HL-60/S4 (cell line): ENCODE measurements at regions not wholly inside any gene's neighbourhood (a gene's known extent, or its start where the extent isn't known, plus 50 kb on each side); places are given as distances from the start of the nearest gene placed in this dataset.

Source experiments
- in situ Hi-C: fragments of 300-500 bp; cut with MboI; formaldehyde crosslinking; loops from 2 replicates; pipeline ENCODE4 v1.14.3; 2022; ENCODE audit warnings: low sequenced_read_pairs

GRCh38 chr5:145292278-145292677, 542.9 kb downstream of the PRELID2 start:
- in situ Hi-C loops = no loop called here

- in situ Hi-C loops = no loop called here
Observed at GRCh38 chr5:145283141-145283810, 551.9 kb downstream of the PRELID2 start.

GRCh38 chr5:145280806-145281205, 554.3 kb downstream of the PRELID2 start:
- in situ Hi-C loops = no loop called here

- in situ Hi-C loops = no loop called here
Observed at GRCh38 chr5:145280214-145280613, 554.9 kb downstream of the PRELID2 start.

- in situ Hi-C loops = no loop called here
Observed at GRCh38 chr5:145260670-145261069, 574.5 kb downstream of the PRELID2 start.

GRCh38 chr5:145247745-145248040, 587.4 kb downstream of the PRELID2 start:
- in situ Hi-C loops = loop anchor here (25.0 kb wide), 1 partner anchor 1035 kb away; no protein-coding TSS in a partner anchor

- in situ Hi-C loops = loop anchor here (25.0 kb wide), 1 partner anchor 1035 kb away; no protein-coding TSS in a partner anchor
Observed at GRCh38 chr5:145246961-145247744, 588.0 kb downstream of the PRELID2 start.

- in situ Hi-C loops = loop anchor here (25.0 kb wide), 1 partner anchor 1034 kb away; no protein-coding TSS in a partner anchor
Observed at GRCh38 chr5:145246379-145246778, 588.8 kb downstream of the PRELID2 start.

GRCh38 chr5:145245354-145245753, 589.8 kb downstream of the PRELID2 start:
- in situ Hi-C loops = loop anchor here (25.0 kb wide), 1 partner anchor 1033 kb away; no protein-coding TSS in a partner anchor

GRCh38 chr5:145244788-145245187, 590.4 kb downstream of the PRELID2 start:
- in situ Hi-C loops = loop anchor here (25.0 kb wide), 1 partner anchor 1032 kb away; no protein-coding TSS in a partner anchor

GRCh38 chr5:145244251-145244650, 590.9 kb downstream of the PRELID2 start:
- in situ Hi-C loops = loop anchor here (25.0 kb wide), 1 partner anchor 1032 kb away; no protein-coding TSS in a partner anchor

- in situ Hi-C loops = loop anchor here (25.0 kb wide), 1 partner anchor 1031 kb away; no protein-coding TSS in a partner anchor
Observed at GRCh38 chr5:145243016-145243415, 592.1 kb downstream of the PRELID2 start.

- in situ Hi-C loops = loop anchor here (25.0 kb wide), 1 partner anchor 1030 kb away; no protein-coding TSS in a partner anchor
Observed at GRCh38 chr5:145242551-145242950, 592.6 kb downstream of the PRELID2 start.

- in situ Hi-C loops = loop anchor here (25.0 kb wide), 1 partner anchor 1026 kb away; no protein-coding TSS in a partner anchor
Observed at GRCh38 chr5:145237843-145238242, 597.3 kb downstream of the PRELID2 start.

GRCh38 chr5:145236983-145237382, 598.2 kb downstream of the PRELID2 start:
- in situ Hi-C loops = loop anchor here (25.0 kb wide), 1 partner anchor 1025 kb away; no protein-coding TSS in a partner anchor

GRCh38 chr5:145236127-145236526, 599.0 kb downstream of the PRELID2 start:
- in situ Hi-C loops = loop anchor here (25.0 kb wide), 1 partner anchor 1024 kb away; no protein-coding TSS in a partner anchor

- in situ Hi-C loops = loop anchor here (25.0 kb wide), 1 partner anchor 1021 kb away; no protein-coding TSS in a partner anchor
Observed at GRCh38 chr5:145233461-145233860, 601.7 kb downstream of the PRELID2 start.

- in situ Hi-C loops = loop anchor here (25.0 kb wide), 1 partner anchor 1018 kb away; no protein-coding TSS in a partner anchor
Observed at GRCh38 chr5:145230781-145231180, 604.4 kb downstream of the PRELID2 start.

- in situ Hi-C loops = loop anchor here (25.0 kb wide), 1 partner anchor 1016 kb away; no protein-coding TSS in a partner anchor
Observed at GRCh38 chr5:145228564-145228963, 606.6 kb downstream of the PRELID2 start.

GRCh38 chr5:145227881-145228280, 607.3 kb downstream of the PRELID2 start:
- in situ Hi-C loops = loop anchor here (25.0 kb wide), 1 partner anchor 1016 kb away; no protein-coding TSS in a partner anchor

- in situ Hi-C loops = loop anchor here (25.0 kb wide), 1 partner anchor 1014 kb away; no protein-coding TSS in a partner anchor
Observed at GRCh38 chr5:145226726-145227125, 608.4 kb downstream of the PRELID2 start.
